Colonic mucosa (tissue), 4 donors: ENCODE measurements at regions not wholly inside any gene's neighbourhood (a gene's known extent, or its start where the extent isn't known, plus 50 kb on each side); places are given as distances from the start of the nearest gene placed in this dataset.
A peak's percentile ranks its signal among the peaks of the same experiment; 100 is the strongest.

Experiments used
- DNase-seq: peaks from one replicate; pipeline ENCODE4 v3.0.0-alpha.2; 2020
- H3K27ac ChIP-seq: fragments of 200-600 bp; one replicate; pipeline ENCODE4 v1.8.0; 2021
- H3K27me3 ChIP-seq: fragments of 200-600 bp; one replicate; pipeline ENCODE4 v1.8.0; 2021
- H3K36me3 ChIP-seq: fragments of 200-600 bp; one replicate; pipeline ENCODE4 v1.8.0; 2021
- H3K4me1 ChIP-seq: fragments of 200-600 bp; one replicate; pipeline ENCODE4 v1.8.0; 2021; ENCODE audit warnings: mild to moderate bottlenecking
- H3K4me3 ChIP-seq: fragments of 200-600 bp; one replicate; pipeline ENCODE4 v1.8.0; 2021
- H3K9ac ChIP-seq, 2 donors: one replicate each; pipeline ENCODE4 v1.7.0; 2013; ENCODE audit warnings: control low read depth in 2 of 2, low read depth in 2 of 2, low read length in 2 of 2
- H3K9me3 ChIP-seq: fragments of 200-600 bp; one replicate; pipeline ENCODE4 v1.8.0; 2021
- intact Hi-C: fragments of 100-400 bp; cut with DNase I; formaldehyde crosslinking; loops from one replicate; pipeline ENCODE4 v1.14.1; 2022
- TF ChIP-seq, protein P1 (sequence below): fragments of 200-600 bp; IDR thresholded peaks from one replicate; pipeline ENCODE4 v1.8.0; 2022; ENCODE audit warnings: antibody characterized with exemption, mild to moderate bottlenecking
- donor health status: healthy.
- donor health status: DM: no; HTN: no; CAD: no.
- donor health status: DM: no; HTN: no; CAD: no.

DNA sequence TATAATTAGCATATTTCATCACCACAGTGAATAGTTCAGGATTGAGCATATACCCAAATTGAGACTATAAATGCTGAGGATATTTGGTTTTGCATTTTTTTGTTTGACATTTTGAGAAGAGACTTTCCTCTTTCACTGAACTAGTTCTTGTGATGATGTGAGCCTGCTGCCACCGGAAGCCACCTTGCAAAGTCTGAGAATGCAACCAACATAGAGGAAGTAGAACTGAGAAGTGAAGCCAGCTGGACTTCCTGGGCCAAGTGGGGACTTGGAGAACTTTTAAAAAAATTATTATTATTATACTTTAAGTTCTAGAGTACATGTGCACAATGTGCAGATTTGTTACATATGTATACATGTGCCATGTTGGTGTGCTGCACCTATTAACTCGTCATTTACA lies 102.3 kb downstream of the RPE65 start:
- no peaks in the 10 kb centered on the region for H3K4me1 ChIP-seq
- no peaks in the 10 kb centered on the region for H3K9me3 ChIP-seq
- no peak overlapping the region for H3K4me3 ChIP-seq
- DNase-seq, result no peak
- TF ChIP-seq, protein P1, sequence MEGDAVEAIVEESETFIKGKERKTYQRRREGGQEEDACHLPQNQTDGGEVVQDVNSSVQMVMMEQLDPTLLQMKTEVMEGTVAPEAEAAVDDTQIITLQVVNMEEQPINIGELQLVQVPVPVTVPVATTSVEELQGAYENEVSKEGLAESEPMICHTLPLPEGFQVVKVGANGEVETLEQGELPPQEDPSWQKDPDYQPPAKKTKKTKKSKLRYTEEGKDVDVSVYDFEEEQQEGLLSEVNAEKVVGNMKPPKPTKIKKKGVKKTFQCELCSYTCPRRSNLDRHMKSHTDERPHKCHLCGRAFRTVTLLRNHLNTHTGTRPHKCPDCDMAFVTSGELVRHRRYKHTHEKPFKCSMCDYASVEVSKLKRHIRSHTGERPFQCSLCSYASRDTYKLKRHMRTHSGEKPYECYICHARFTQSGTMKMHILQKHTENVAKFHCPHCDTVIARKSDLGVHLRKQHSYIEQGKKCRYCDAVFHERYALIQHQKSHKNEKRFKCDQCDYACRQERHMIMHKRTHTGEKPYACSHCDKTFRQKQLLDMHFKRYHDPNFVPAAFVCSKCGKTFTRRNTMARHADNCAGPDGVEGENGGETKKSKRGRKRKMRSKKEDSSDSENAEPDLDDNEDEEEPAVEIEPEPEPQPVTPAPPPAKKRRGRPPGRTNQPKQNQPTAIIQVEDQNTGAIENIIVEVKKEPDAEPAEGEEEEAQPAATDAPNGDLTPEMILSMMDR, result no peak
- no peak overlapping the region for H3K9ac ChIP-seq
- no peaks in the 10 kb centered on the region for H3K36me3 ChIP-seq
- H3K27ac ChIP-seq, result no peak overlapping the region
- intact Hi-C loops, result loop anchor here (10.0 kb wide), 1 partner anchor 583 kb away; no protein-coding TSS in a partner anchor
- H3K27me3 ChIP-seq, result no peaks in the 10 kb centered on the region

DNA sequence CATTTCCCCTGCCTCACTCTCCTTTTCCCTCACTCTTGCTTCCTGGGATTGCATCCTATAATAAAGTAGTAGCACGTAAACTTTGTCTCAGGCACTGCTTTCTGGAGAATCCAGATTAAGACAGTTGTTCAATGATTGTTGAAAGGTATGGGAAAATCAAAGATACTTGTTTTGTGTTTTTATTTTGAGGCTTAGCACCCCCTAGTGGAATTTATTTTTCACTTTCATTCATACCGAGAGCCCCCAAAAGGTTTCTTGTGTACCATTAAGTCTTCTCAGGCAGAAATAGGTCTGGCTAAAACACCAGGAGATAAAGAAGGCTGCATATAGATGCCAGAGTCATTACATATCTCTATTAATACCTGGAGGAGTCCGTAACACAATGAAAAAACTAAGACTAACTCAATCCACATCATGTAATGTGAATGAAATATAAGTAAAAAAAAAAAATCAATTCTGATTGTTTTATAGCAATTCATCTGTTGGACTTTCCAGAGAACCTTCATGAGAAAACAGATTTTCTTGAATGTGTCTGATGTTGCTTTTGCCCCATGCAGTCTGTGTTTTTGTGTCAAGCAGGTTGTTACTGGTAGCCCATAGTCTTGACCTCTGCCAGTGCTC lies 103.5 kb downstream of the RPE65 start:
- Histone ChIP-seq H3K4me1 (no peaks in the 10 kb centered on the region), H3K27ac (no peak overlapping the region), H3K36me3 (no peaks in the 10 kb centered on the region), H3K27me3 (no peaks in the 10 kb centered on the region), H3K9me3 (no peaks in the 10 kb centered on the region), H3K9ac (no peak overlapping the region), H3K4me3 (no peak overlapping the region)
- TF ChIP-seq, protein P1, result peak; percentile 45
- DNase-seq, result no peak
- intact Hi-C loops, result loop anchor here (10.0 kb wide), 1 partner anchor 581 kb away; no protein-coding TSS in a partner anchor

DNA sequence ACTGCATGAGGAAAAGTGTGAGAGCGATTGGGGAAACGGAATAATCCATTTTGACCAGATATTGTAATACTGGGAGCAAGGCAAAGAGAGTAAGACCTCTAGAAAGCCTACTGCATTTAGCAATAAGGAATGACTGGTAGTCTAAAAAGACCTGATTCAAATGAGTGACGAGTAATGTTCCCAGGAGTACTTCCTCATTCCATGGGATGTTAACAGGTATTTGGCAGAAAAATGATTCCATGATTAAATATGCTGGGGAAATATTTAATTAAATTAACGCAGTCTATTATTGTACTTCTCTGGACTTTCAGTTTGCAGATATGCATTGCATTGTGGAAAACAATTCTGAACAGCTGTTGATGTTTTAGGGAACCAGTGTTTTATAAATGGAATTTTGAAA lies 105.5 kb downstream of the RPE65 start:
- Histone ChIP-seq H3K4me1 (no peaks in the 10 kb centered on the region), H3K9ac (no peak overlapping the region), H3K27ac (no peak overlapping the region), H3K36me3 (no peaks in the 10 kb centered on the region), H3K9me3 (no peaks in the 10 kb centered on the region), H3K4me3 (no peak overlapping the region), H3K27me3 (no peaks in the 10 kb centered on the region)
- TF ChIP-seq, protein P1, result no peak
- no peak for DNase-seq
- intact Hi-C loops, result loop anchor here (5.0 to 10.0 kb wide), 3 partner anchors 227 to 579 kb away; no protein-coding TSS in a partner anchor

DNA sequence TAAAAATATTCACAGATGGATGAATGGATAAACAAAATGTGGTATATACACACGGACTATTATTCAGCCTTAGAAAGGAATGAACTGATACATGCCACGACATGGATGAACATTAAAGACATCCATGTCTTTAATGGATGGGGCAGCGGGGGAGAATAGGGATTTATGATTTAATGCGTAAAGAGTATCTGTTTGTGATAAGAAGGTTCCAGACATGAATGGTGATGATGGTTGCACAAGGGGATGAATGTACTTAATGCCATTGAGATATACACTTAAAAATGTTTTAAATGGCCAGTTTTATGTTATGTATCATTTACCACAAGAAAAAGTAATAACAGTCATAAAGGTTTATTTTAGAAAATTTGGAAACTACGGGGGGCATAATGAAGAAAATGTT lies 108.6 kb upstream of the WLS start:
- Histone ChIP-seq H3K27ac (no peak overlapping the region), H3K27me3 (no peaks in the 10 kb centered on the region), H3K4me1 (no peaks in the 10 kb centered on the region), H3K4me3 (no peak overlapping the region), H3K9me3 (no peaks in the 10 kb centered on the region), H3K9ac (no peak overlapping the region), H3K36me3 (no peaks in the 10 kb centered on the region)
- no peak for DNase-seq
- intact Hi-C loops, result loop anchor here (5.0 to 10.0 kb wide), 3 partner anchors 224 to 576 kb away; no protein-coding TSS in a partner anchor
- TF ChIP-seq, protein P1, result no peak

DNA sequence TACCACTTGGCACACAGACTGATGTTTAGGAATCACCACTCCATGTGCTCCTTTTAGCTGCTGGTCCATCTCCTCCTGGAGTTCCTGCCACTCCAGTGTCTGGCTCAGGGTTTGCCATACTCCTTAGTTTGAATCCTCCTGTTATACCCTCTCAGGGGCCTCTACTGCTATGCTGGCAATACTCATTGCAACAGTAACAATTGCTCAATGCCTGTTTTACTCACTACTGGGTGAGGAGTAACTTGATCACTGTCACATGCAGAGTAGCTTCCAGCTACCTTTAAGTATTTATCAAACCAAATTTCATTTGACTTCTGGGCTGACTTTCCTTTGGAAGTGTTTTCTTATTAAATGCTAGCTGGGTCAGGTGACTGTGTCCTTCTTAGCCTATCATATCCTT lies 107.2 kb upstream of the WLS start:
- no peaks in the 10 kb centered on the region for H3K27me3 ChIP-seq
- no peak overlapping the region for H3K27ac ChIP-seq
- TF ChIP-seq, protein P1, result no peak
- intact Hi-C loops, result no loop called here
- no peak overlapping the region for H3K9ac ChIP-seq
- H3K36me3 ChIP-seq, result no peaks in the 10 kb centered on the region
- no peaks in the 10 kb centered on the region for H3K9me3 ChIP-seq
- H3K4me3 ChIP-seq, result no peak overlapping the region
- no peak for DNase-seq
- H3K4me1 ChIP-seq, result no peaks in the 10 kb centered on the region
